HG03439 (cell line): ENCODE measurements at regions not wholly inside any gene's neighbourhood (a gene's known extent, or its start where the extent isn't known, plus 50 kb on each side); places are given as distances from the start of the nearest gene placed in this dataset.

Source experiments
- ATAC-seq: cut with Tn5 transposase; IDR thresholded peaks from one replicate; pipeline ENCODE4 v1.9.1; 2021; ENCODE audit warnings: mild to moderate bottlenecking, moderate library complexity; ENCODE audit not compliant: unreplicated experiment

- ATAC-seq, result no peak
Observed at GRCh38 chr11:92775003-92775676, 194.3 kb upstream of the MTNR1B start.

GRCh38 chr11:92776676-92777075 lies 192.8 kb upstream of the MTNR1B start:
- no peak for ATAC-seq

GRCh38 chr11:92779746-92780145 lies 189.7 kb upstream of the MTNR1B start:
- ATAC-seq, result no peak

- no peak for ATAC-seq
Observed at GRCh38 chr11:92781151-92781550, 188.3 kb upstream of the MTNR1B start.

- ATAC-seq, result no peak
Observed at GRCh38 chr11:92782806-92783205, 186.6 kb upstream of the MTNR1B start.

GRCh38 chr11:92784331-92784730 lies 185.1 kb upstream of the MTNR1B start:
- ATAC-seq, result no peak

GRCh38 chr11:92787638-92788037 lies 181.8 kb upstream of the MTNR1B start:
- ATAC-seq, result no peak

- ATAC-seq, result no peak
Observed at GRCh38 chr11:92789761-92790160, 179.7 kb upstream of the MTNR1B start.

- no peak for ATAC-seq
Observed at GRCh38 chr11:92790366-92790765, 179.1 kb upstream of the MTNR1B start.

GRCh38 chr11:92790926-92791616 lies 178.4 kb upstream of the MTNR1B start:
- ATAC-seq, result no peak

GRCh38 chr11:92791886-92792285 lies 177.6 kb upstream of the MTNR1B start:
- no peak for ATAC-seq

GRCh38 chr11:92793189-92793588 lies 176.3 kb upstream of the MTNR1B start:
- ATAC-seq, result no peak

GRCh38 chr11:92794783-92795182 lies 174.7 kb upstream of the MTNR1B start:
- no peak for ATAC-seq

GRCh38 chr11:92796744-92797143 lies 172.7 kb upstream of the MTNR1B start:
- ATAC-seq, result no peak

- no peak for ATAC-seq
Observed at GRCh38 chr11:92797874-92798273, 171.6 kb upstream of the MTNR1B start.

- no peak for ATAC-seq
Observed at GRCh38 chr11:92801685-92802084, 167.8 kb upstream of the MTNR1B start.

- no peak for ATAC-seq
Observed at GRCh38 chr11:92802644-92803043, 166.8 kb upstream of the MTNR1B start.

- no peak for ATAC-seq
Observed at GRCh38 chr11:92803391-92803790, 166.1 kb upstream of the MTNR1B start.

- no peak for ATAC-seq
Observed at GRCh38 chr11:92804388-92804966, 165.0 kb upstream of the MTNR1B start.

- no peak for ATAC-seq
Observed at GRCh38 chr11:92808022-92808421, 161.4 kb upstream of the MTNR1B start.

- ATAC-seq, result no peak
Observed at GRCh38 chr11:92810423-92811064, 158.9 kb upstream of the MTNR1B start.

- no peak for ATAC-seq
Observed at GRCh38 chr11:92811341-92811740, 158.1 kb upstream of the MTNR1B start.
